WERI-Rb-1 (cell line): ENCODE measurements at regions not wholly inside any gene's neighbourhood (a gene's known extent, or its start where the extent isn't known, plus 50 kb on each side); places are given as distances from the start of the nearest gene placed in this dataset.

Experiments used
- DNase-seq: peaks from one replicate; pipeline ENCODE4 v3.0.0-alpha.2; 2020
- H3K27ac ChIP-seq: fragments of 250-450 bp; sonication (Bioruptor Pico); 2 replicates; pipeline ENCODE4 v1.5.1; 2020; ENCODE audit warnings: mild to moderate bottlenecking, moderate library complexity
- H3K27me3 ChIP-seq: fragments of 250-450 bp; sonication (Bioruptor Pico); 2 replicates; pipeline ENCODE4 v1.5.1; 2021; ENCODE audit warnings: mild to moderate bottlenecking, low read depth, moderate library complexity; ENCODE audit not compliant: insufficient read depth, severe bottlenecking
- H3K36me3 ChIP-seq: fragments of 250-450 bp; sonication (Bioruptor Pico); 2 replicates; pipeline ENCODE4 v1.5.1; 2020; ENCODE audit warnings: mild to moderate bottlenecking, moderate library complexity
- H3K4me3 ChIP-seq: 2 replicates; pipeline ENCODE4 v1.5.1; 2011; ENCODE audit warnings: low read depth, mild to moderate bottlenecking, control low read depth, low read length
- H3K9me3 ChIP-seq: fragments of 250-450 bp; sonication (Bioruptor Pico); 2 replicates; pipeline ENCODE4 v1.5.1; 2021; ENCODE audit warnings: mild to moderate bottlenecking, moderate library complexity; ENCODE audit not compliant: severe bottlenecking
- CTCF ChIP-seq: IDR thresholded peaks from 2 replicates; pipeline ENCODE4 v1.5.1; 2011; ENCODE audit warnings: low read depth, mild to moderate bottlenecking, control low read depth, inconsistent platforms, low read length

GRCh38 chr5:29309359-29309758, 1884.1 kb upstream of the CDH6 start:
- no peak for TF ChIP-seq CTCF
- no peaks in the 10 kb centered on the region for H3K9me3 ChIP-seq

DNA sequence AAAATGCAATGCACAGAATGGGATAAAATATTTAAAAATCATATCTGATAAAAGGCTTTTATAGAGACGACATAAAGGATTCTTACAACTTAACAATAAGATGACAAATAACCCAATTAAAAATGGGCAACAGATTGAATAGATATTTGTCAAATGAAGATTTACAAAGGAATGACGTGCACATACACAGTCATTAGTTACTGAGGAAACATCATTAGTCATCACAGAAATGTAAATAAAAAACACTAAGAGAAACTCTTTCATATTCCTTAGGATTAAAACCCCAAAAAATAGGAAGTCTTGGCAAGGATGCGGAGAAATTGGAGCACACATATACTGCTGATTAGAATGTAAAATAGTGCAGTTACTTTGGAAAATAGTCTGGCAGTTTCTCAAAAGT, 1886.0 kb upstream of the CDH6 start:
- TF ChIP-seq CTCF, result no peak
- Histone ChIP-seq H3K27me3 (no peaks in the 10 kb centered on the region), H3K4me3 (no peak overlapping the region), H3K9me3 (no peaks in the 10 kb centered on the region), H3K36me3 (no peaks in the 10 kb centered on the region), H3K27ac (no peak overlapping the region)
- no peak for DNase-seq

More at GRCh38 chr5:29309359-29309758, 1884.1 kb upstream of the CDH6 start:
- H3K27ac ChIP-seq, result no peak overlapping the region
- no peak for DNase-seq
- H3K4me3 ChIP-seq, result no peak overlapping the region
- H3K27me3 ChIP-seq, result no peaks in the 10 kb centered on the region
- no peaks in the 10 kb centered on the region for H3K36me3 ChIP-seq

- Histone ChIP-seq H3K9me3 (no peaks in the 10 kb centered on the region), H3K27me3 (no peaks in the 10 kb centered on the region), H3K36me3 (no peaks in the 10 kb centered on the region), H3K4me3 (no peak overlapping the region), H3K27ac (no peak overlapping the region)
- DNase-seq, result no peak
- no peak for TF ChIP-seq CTCF
Observed at GRCh38 chr5:29304545-29304944, 1888.9 kb upstream of the CDH6 start.

DNA sequence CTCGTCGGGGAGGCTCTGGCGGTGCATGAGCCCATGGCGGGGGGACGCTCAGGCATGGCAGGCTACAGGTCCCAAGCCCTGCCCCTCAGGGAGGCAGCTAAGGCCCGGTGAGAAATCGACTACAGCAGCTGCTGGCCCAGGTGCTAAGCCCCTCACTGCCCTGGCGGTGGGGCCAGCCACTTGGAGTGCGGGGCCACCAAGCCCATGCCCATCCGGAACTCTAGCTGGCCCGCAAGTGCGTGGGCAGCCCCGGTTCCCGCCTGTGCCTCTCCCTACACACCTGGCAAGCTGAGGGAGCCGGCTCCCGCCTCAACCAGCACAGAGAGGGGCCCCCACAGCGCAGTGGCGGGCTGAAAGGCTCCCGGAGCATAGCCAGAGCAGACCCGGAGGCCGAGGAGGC, 1896.9 kb upstream of the CDH6 start:
- no peak overlapping the region for H3K27ac ChIP-seq
- no peak for TF ChIP-seq CTCF
- no peak for DNase-seq
- H3K9me3 ChIP-seq, result no peaks in the 10 kb centered on the region
- H3K27me3 ChIP-seq, result no peaks in the 10 kb centered on the region
- H3K4me3 ChIP-seq, result no peak overlapping the region
- no peaks in the 10 kb centered on the region for H3K36me3 ChIP-seq

- no peaks in the 10 kb centered on the region for H3K27me3 ChIP-seq
- H3K4me3 ChIP-seq, result no peak overlapping the region
- DNase-seq, result no peak
- H3K9me3 ChIP-seq, result no peaks in the 10 kb centered on the region
- H3K27ac ChIP-seq, result no peak overlapping the region
- TF ChIP-seq CTCF, result no peak
- no peaks in the 10 kb centered on the region for H3K36me3 ChIP-seq
Observed at GRCh38 chr5:29277642-29278041, 1915.8 kb upstream of the CDH6 start.

- Histone ChIP-seq H3K9me3 (no peaks in the 10 kb centered on the region), H3K36me3 (no peaks in the 10 kb centered on the region), H3K27ac (no peak overlapping the region), H3K27me3 (no peaks in the 10 kb centered on the region), H3K4me3 (no peak overlapping the region)
- no peak for DNase-seq
- TF ChIP-seq CTCF, result no peak
Observed at GRCh38 chr5:29276371-29276770, 1917.1 kb upstream of the CDH6 start.
